GM19372 (cell line): ENCODE measurements at regions not wholly inside any gene's neighbourhood (a gene's known extent, or its start where the extent isn't known, plus 50 kb on each side); places are given as distances from the start of the nearest gene placed in this dataset.

Experiments used
- ATAC-seq: cut with Tn5 transposase; IDR thresholded peaks from one replicate; pipeline ENCODE4 v1.9.1; 2021; ENCODE audit warnings: mild to moderate bottlenecking, low read depth, moderate library complexity; ENCODE audit not compliant: unreplicated experiment

DNA sequence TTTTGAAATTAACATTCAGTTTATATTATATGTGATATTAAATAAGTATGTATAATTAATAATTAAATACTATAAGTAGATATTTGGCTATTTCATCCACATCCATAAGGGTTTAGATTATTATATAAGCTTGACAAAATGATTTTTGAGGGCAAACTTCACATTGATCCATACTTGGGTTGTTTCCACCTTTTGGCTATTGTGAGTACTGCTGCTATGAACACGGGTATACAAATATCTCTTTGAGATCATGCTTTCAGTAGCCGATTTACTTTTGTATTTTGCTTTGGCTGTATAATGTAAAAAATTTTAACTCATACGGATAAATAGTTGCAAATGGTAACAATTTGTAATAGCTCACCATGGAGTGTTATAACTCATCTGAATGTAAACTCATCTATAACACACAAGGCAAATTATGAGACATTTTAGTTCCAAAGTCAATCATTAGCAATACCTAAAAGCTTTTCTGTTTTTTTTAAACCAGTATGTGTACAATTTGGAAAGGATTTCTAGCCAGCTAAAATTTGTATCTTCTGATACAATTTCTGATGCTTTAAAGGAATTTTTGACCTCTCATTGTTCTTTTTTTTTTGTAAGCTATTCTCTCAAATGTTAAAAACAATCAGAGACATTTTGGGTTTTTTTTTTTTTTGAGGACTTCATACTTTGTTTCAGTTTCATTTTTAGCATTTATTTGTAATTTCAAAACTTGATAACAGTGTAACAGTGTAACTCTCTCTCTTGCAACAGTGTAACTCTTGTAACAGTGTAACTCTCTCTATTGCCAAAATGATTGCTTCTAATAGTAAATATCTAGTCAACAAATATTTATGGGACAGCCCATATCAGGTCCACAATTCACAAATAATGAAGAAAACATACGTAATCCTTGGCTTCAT, 51.8 kb upstream of the ARX start:
- no peak for ATAC-seq

- no peak for ATAC-seq
These were observed 50.4 kb upstream of the ARX start for GRCh38 chrX:25066131-25066530.
